RKO (cell line): ENCODE measurements at regions not wholly inside any gene's neighbourhood (a gene's known extent, or its start where the extent isn't known, plus 50 kb on each side); places are given as distances from the start of the nearest gene placed in this dataset.

ENCODE experiments used
- DNase-seq: peaks from one replicate; pipeline ENCODE4 v3.0.0-alpha.2; 2016; ENCODE audit warnings: low spot score

GRCh38 chr20:55783381-55783780 is 221.9 kb downstream of the CBLN4 start:
- no peak for DNase-seq

GRCh38 chr20:55782912-55783253 is 222.4 kb downstream of the CBLN4 start:
- no peak for DNase-seq

- DNase-seq = no peak
Measured at GRCh38 chr20:55782224-55782911, 223.0 kb downstream of the CBLN4 start.

GRCh38 chr20:55778796-55779195 is 226.5 kb downstream of the CBLN4 start:
- DNase-seq = no peak

- DNase-seq = no peak
Measured at GRCh38 chr20:55777641-55778040, 227.7 kb downstream of the CBLN4 start.

GRCh38 chr20:55776176-55776575 is 229.1 kb downstream of the CBLN4 start:
- no peak for DNase-seq

GRCh38 chr20:55774628-55775027 is 230.7 kb downstream of the CBLN4 start:
- no peak for DNase-seq

- DNase-seq = no peak
Measured at GRCh38 chr20:55761797-55762196, 243.5 kb downstream of the CBLN4 start.

GRCh38 chr20:55761100-55761499 is 244.2 kb downstream of the CBLN4 start:
- no peak for DNase-seq

- DNase-seq = no peak
Measured at GRCh38 chr20:55760586-55760985, 244.7 kb downstream of the CBLN4 start.

- no peak for DNase-seq
Measured at GRCh38 chr20:55755861-55756260, 249.5 kb downstream of the CBLN4 start.

GRCh38 chr20:55755411-55755810 is 249.9 kb downstream of the CBLN4 start:
- no peak for DNase-seq

- no peak for DNase-seq
Measured at GRCh38 chr20:55746723-55747122, 258.6 kb downstream of the CBLN4 start.

- DNase-seq = no peak
Measured at GRCh38 chr20:55745840-55746239, 259.5 kb downstream of the CBLN4 start.

GRCh38 chr20:55744896-55745295 is 260.4 kb downstream of the CBLN4 start:
- no peak for DNase-seq

- no peak for DNase-seq
Measured at GRCh38 chr20:55741801-55742200, 263.5 kb downstream of the CBLN4 start.

- DNase-seq = no peak
Measured at GRCh38 chr20:55740076-55740475, 265.2 kb downstream of the CBLN4 start.

- DNase-seq = no peak
Measured at GRCh38 chr20:55730321-55730720, 275.0 kb downstream of the CBLN4 start.

GRCh38 chr20:55714736-55715135 is 290.6 kb downstream of the CBLN4 start:
- DNase-seq = no peak

GRCh38 chr20:55714082-55714481 is 291.2 kb downstream of the CBLN4 start:
- no peak for DNase-seq

GRCh38 chr20:55704458-55704857 is 300.9 kb downstream of the CBLN4 start:
- no peak for DNase-seq

GRCh38 chr20:55701467-55701866 is 303.9 kb downstream of the CBLN4 start:
- DNase-seq = no peak

GRCh38 chr20:55696520-55696919 is 308.8 kb downstream of the CBLN4 start:
- no peak for DNase-seq

GRCh38 chr20:55693641-55694040 is 311.7 kb downstream of the CBLN4 start:
- no peak for DNase-seq

GRCh38 chr20:55685841-55686240 is 319.5 kb downstream of the CBLN4 start:
- DNase-seq = no peak
